Right renal pelvis (tissue), 4 donors: ENCODE measurements at regions not wholly inside any gene's neighbourhood (a gene's known extent, or its start where the extent isn't known, plus 50 kb on each side); places are given as distances from the start of the nearest gene placed in this dataset.

Experiments
- DNase-seq, 4 donors: peaks; one replicate each; pipeline ENCODE4 v3.0.0-alpha.2; 2013; ENCODE audit warnings: low read depth in 4 of 4, low spot score in 3 of 4, missing footprints in 1 of 4

DNA sequence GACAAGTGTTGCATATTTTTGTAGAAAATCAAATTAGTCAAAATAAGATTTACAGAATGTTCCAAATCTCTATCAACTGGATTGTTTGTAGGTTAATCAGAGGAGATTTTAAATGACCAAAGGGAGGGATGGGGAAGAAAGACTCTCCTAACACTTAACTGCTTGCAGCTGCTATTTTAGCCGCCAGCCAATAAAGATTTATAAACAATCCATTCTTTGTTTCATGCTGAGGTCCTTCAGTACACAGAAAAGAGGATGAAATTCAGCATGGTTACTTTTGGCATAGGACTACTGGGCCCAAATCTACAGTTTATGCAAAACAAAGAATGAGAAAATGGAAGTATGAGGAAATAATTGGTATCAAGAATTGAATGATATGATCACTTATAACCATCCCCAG is 86.4 kb upstream of the FN1 start:
- DNase-seq: no peak

DNA sequence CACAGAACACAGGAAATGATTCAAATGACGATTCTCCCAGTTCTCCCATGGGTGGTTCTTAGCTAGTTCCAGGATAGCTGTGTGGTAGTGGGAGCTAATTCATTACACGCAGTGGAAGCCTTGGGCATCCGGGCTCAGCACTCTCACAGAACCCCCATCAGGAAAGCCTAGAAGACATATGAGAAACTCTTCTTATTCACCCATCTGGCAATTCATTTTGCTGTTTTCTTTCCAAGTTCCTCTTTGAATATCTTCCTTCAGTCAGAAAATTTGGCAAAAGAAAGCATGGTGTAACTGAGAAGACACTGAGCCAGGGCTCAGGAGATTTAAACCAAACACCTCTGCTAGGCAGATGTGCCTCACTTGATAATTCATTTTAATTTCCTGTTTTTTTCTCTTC is 85.2 kb upstream of the FN1 start:
- no peak for DNase-seq

DNA sequence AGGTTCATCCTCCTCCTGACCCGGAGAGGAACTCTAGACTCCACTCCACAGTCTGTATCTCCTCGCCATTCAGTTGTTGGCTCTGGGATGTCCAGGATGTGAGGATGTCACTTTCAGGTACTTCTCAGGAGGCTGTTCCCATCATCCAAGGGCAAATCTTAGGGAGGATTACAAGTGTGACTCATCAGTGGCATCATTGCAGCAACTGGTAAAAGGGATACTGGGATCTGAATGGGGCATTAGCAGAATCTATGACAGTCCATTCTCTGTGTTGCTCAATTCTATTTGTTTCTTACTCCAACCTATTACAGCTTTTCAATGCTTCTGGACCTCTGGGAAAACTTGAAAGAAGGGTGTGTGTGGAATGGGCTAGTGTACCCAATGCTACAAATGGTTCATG is 81.5 kb upstream of the FN1 start:
- no peak for DNase-seq

DNA sequence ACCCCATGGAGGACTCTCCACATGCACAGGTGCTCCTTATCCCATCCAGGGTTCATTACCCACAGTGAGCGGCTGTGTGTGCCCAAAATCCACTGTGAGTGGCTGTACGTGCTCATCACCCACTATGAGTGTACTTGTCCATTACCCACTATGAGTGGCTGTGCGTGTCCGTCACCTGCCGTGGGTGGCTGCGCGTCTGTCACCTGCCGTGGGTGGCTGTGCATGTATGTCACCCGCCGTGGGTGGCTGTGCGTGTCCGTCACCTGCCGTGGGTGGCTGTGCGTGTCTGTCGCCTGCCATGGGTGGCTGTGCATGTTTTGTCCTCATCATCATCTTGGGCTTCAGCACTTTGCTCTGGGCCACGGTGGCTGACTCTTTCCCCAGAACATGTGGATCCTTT is 78.6 kb upstream of the FN1 start:
- no peak for DNase-seq

DNA sequence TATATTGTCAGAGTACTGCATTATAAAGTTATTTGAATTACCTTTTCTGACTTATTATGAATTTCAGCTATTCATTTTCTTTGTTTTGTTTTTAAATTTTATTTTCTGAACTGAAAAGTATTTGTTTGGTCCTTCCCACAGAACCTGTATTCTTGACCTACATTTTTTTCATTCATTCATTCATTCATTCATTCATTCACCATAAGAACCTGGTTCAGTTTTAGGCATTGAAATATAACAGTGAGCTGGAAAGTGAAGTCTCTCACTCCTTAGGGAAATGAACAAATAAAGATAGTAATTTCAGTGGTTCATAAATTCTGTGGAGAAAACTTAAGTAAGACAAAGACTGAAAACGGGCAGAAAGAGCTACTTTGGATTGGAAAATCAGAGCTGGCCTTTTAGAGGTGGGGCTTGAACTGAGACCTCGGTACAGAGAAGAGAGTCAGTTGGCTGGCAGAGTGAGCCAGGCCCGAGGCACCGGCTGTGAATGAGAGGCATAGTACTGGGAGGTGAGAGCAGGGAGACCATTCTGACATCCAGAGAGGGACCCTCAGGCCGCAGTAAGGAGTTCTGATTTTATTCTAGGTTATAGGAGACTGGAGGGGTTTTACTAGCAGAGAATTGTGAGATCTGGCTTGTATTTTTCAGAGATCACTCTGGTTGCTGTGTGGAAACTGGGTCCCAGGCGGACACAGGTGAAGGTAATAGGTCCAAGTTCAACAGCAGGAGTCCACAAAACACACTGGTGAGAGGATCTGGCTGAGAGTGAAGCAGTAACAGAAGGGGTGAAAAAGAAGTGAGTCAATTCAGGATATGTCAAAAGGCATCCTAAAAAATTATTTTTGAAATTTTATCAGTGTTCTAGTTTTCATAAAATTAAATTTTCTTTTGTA is 75.8 kb upstream of the FN1 start:
- DNase-seq: no peak

DNA sequence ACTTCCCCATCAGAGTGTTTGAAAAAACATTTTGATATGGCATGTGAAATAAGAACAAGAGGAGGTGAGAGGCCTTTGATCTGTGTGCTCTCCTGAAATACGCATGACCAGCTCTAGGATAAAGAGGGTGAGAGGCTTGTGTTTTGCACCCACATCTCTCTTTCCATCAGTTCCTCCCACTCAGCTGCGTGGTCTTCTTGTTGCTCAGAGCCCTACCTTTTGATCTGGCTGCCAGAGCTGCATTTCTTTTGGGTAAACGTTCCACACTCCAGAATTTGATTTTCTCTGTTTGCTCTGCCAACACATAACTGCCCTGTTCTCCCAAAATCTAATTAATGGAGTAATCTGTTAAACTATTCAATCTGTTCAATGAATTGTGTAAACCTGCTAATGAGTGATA is 72.0 kb upstream of the FN1 start:
- DNase-seq: no peak

DNA sequence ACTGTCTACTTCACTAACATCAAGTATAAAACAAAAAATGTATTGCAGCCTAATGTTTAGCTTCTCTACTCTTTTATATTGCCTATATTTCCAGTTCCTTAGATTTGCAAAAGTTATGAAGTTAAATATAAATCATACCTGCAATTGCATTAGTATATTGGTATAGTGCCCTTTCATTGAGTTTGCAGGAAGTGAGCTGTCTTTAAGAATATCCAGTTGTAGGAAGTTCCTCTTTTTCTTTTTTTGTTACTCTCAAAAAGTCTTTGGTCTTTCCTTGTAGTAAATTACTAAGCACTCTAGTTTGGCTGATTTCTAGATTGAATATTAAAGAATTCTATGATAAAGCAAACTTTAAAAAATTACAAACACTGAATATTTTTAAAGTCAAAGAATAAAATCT is 71.3 kb upstream of the FN1 start:
- DNase-seq: no peak

DNA sequence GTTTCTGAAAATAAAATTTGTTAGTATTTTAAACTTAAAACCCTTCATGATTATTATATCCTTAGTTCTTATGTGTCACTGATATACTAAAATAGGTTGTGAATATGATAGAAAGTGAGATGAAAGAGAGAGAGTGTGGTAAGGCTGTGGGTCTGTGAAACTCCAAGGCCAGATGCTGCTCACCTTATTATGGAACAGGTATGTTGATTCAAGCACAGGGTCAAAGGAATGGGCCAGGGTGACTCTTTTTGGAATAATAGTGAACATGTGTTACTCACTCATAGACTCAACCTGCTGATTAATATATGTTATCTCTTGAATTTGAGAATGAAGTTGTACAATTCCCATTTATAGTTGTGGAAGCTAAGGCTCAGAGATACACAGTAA is 70.7 kb upstream of the FN1 start:
- DNase-seq: no peak

DNA sequence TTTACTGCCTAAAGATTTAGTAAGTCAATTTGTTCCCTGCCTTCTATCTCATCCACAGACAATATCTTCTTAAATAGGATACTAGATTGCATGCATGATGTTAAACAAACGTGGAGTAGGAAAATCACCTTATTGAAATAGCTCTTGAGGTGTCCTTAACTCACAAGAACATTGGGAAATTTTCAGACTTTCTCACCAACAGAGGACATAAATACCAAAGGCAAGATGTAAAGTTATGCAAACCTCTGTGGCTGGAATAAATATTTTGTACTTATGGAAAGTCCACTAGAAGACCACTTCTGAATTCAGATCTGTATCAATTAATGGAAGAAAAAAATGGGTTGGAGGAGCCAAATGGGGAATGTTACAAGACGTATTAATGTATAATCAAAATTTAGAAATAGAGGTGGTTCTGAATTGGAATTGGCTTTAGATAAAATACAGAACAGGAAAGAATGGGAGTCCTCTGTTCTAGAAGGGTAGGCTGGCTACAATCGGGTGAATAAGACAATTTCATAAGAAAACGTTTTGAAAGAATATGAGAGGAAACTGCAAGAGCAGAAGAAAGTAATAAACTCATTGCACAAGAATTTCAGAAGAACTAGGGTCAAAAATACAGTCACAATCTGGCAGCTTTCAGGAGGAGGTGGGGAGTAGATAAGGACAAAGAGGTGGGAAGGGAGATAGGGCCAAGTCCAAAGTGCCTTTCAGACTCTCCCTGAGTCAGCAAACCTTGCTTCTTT is 69.3 kb upstream of the FN1 start:
- no peak for DNase-seq

DNA sequence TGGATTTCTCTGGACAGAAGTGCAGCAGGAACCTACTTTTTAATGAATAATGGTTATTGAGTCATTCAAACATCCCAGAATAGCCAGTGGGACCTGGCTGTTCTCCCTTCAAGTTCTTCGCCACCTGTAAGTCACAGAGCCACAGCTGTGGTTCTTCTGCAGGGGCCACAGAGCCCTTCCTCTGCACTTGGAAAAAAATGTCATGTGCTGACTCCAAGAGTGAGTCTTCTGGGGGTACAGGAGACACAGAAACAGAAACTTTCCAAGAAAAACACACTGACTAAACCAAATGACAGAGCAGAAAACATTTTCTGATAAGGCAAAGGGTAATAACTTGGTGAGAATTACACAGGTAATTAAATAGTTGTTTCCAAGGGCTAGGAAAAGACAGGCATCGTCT is 68.7 kb upstream of the FN1 start:
- no peak for DNase-seq

DNA sequence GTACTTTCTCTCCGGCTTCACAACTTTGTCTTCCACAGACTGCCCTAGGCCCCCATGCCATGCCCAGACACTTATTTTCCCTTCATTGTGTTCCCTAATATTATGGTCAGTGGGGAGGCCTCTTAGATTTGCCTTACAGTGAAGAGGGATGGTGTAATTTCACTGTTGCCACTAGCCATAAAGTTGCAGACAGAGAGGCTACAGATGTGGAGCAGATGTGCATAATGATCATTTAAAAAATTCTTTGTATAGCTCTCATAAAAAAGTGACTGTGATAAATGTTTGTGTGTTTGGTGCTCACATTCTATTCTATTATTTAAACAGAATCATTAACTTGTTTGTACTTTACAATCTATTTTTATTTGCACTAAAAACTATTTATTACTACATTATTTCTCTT is 67.5 kb upstream of the FN1 start:
- no peak for DNase-seq

DNA sequence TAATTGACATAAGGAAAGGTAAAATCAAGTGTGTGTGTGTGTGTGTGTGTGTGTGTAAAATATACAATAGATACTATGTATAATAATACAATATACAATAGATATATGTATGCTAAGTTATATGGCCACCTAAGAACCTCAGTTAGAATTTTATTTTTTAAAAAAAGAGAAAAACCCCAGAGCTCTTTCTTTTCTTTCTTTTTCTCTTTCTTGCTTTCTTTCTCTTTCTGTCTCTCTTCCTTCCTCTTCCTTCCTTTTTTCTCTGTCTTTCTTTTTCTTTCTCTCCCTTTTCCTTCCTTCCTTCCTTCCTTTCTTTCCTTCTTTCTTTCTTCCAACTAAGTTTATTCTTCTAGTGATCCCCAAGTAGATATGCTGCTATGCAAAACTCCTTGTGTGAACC is 64.6 kb upstream of the FN1 start:
- DNase-seq: no peak

DNA sequence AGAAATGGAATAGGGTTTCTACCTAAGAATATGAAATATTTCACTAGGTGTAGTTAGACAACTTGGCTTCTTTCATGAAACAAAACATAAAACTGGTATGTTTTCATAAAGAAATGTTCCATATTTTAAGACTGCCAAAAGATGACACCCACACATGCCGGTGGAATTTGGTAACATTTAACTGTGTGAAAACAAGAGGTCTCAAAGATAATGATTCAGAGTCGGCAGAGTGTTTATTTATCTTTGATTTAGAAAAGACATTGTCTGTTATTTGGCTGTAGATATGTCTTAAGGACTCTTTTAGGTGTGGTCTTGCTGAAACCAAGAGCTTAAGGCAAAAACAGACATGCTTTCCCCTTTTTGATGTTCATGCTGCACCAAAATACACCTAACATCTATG is 63.5 kb upstream of the FN1 start:
- no peak for DNase-seq

DNA sequence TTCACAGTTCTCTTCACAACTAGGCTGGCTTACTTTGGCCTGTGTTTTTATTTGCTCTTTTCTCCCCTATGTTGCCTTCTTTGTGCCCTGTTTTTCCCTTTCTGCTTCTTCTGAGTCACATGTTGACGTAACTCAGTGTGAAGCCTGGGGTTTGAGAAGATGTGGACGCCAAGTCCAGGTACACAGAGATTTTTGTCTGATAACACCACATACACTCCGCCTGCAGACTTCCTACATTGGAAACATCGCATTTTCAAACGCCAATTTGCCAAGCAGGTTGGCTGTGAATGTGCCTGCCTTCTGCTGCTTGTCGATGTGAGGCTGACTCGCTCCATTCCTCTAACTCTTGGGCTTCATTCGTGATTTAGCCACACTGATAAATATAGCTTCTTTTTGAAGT is 62.6 kb upstream of the FN1 start:
- no peak for DNase-seq

DNA sequence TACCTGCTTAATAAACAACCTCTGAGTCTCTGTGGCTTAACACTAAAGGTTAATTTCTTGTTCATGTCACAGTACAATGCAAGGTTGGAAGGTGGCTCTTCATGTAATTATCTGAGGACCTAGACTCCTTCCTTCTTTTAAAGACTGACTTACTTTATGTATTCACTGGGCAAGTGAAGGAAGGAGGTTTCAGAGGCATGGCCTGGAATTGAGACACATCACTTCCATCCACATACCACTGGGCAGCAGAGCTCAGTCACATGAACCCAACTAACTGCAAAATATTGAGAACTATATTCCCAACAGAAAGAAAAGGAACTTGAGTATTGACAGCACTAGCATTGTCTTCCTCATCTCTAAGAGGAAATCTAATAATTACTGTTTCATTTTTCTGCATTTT is 57.5 kb upstream of the FN1 start:
- no peak for DNase-seq

DNA sequence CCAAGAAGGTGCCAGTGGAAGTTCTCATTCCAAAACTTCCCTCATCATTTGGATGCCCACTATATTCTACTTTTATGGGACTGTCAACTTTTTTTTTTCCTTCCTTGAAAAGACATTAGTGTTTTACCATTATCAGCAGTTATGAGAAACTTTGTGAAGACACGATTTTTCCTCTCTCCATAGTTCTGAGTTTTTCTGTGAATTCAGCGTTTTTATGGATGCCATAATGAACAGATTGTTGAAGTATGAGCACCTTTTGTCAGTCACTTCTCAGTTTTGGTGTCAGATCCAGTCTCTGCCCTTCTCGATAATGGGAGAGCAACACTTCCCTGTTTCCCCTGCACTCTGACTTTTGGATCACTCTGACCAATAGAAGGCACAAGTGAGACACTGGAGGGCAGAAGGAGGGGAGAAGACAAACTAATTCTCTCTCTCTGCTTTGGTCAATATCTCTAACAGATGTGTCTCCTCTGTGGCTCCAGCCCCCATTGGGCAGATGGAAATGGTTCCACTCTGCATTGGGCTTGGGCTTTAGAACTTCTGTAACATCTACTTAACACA is 53.5 kb upstream of the FN1 start:
- no peak for DNase-seq

DNA sequence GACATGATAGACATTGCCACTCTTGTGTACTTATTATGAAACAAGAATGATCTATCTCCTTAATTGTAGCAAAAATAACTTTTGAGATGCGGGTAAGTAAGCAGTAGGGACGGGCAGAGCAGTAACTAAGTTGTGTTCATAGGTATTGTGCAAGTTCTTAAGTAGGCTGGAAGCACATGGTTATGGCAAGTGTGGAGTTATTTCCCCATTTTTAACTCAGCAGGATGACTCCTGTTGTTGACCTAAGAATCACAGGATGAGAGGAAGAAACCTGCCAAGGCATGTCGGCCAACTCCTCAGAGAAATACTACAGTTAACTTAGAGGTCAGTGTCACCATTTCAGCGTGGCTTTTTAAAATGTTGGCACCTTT is 51.1 kb upstream of the FN1 start:
- no peak for DNase-seq

DNA sequence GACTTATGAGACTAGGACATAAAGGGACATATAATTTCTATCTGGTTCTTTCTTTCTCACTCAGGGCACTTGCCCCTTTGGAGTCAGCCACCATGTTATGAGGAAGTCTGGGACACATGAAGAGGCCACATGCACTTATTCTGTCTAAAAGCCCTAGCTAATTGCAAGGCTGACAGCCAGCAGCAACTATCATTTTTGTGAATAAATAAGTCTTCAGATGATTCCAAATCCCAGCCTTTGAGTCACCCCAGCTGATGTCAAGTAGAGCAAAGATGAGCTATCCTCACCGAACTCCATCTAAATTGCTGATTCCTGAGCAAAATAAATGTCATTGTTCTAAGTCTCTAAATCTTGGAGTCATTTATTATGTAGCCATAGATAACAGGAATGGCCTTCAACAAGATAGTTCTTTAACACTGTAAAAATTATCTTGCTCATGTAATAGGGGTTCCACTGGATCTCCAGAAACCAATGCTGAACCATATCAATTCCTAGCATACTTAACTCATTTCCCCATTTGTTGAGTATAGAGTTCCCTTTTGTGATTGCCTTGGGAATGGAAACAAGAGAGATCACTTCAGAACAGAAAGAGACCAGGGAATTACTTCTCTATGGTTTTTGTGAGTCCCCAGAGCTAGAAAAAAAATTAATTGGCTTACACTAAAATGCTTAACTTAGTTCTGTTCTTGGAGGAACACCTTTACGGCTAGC is 50.6 kb upstream of the FN1 start:
- no peak for DNase-seq
